Activated gamma-delta T cell (primary cell): ENCODE measurements at regions not wholly inside any gene's neighbourhood (a gene's known extent, or its start where the extent isn't known, plus 50 kb on each side); places are given as distances from the start of the nearest gene placed in this dataset.

Source experiments
- DNase-seq: peaks from one replicate; lab custom pipeline; 2025; lab: John Stamatoyannopoulos, UW

- no peak for DNase-seq
Measured at GRCh38 chr5:17761326-17761725, 127.1 kb downstream of the TAF11L14 start.

GRCh38 chr5:17763301-17763700 lies 129.0 kb downstream of the TAF11L14 start:
- DNase-seq, result no peak

GRCh38 chr5:17766031-17766430 lies 131.8 kb downstream of the TAF11L14 start:
- no peak for DNase-seq

- DNase-seq, result no peak
Measured at GRCh38 chr5:17769277-17769676, 135.0 kb downstream of the TAF11L14 start.

GRCh38 chr5:17772232-17772631 lies 138.0 kb downstream of the TAF11L14 start:
- DNase-seq, result no peak

GRCh38 chr5:17785774-17786173 lies 151.5 kb downstream of the TAF11L14 start:
- no peak for DNase-seq

- DNase-seq, result no peak
Measured at GRCh38 chr5:17788351-17788750, 154.1 kb downstream of the TAF11L14 start.

- no peak for DNase-seq
Measured at GRCh38 chr5:17794201-17794600, 159.9 kb downstream of the TAF11L14 start.

- no peak for DNase-seq
Measured at GRCh38 chr5:17794815-17795214, 160.6 kb downstream of the TAF11L14 start.

- DNase-seq, result no peak
Measured at GRCh38 chr5:17796142-17796541, 161.9 kb downstream of the TAF11L14 start.

- no peak for DNase-seq
Measured at GRCh38 chr5:17796757-17797396, 162.6 kb downstream of the TAF11L14 start.

- DNase-seq, result no peak
Measured at GRCh38 chr5:17799521-17799920, 165.3 kb downstream of the TAF11L14 start.

GRCh38 chr5:17801595-17801994 lies 167.3 kb downstream of the TAF11L14 start:
- DNase-seq, result no peak

- DNase-seq, result no peak
Measured at GRCh38 chr5:17802256-17802655, 168.0 kb downstream of the TAF11L14 start.

GRCh38 chr5:17803971-17804370 lies 169.7 kb downstream of the TAF11L14 start:
- no peak for DNase-seq

GRCh38 chr5:17805227-17805825 lies 171.1 kb downstream of the TAF11L14 start:
- no peak for DNase-seq

- no peak for DNase-seq
Measured at GRCh38 chr5:17806818-17807468, 172.7 kb downstream of the TAF11L14 start.

GRCh38 chr5:17808566-17808965 lies 174.3 kb downstream of the TAF11L14 start:
- DNase-seq, result no peak

GRCh38 chr5:17810734-17811133 lies 176.5 kb downstream of the TAF11L14 start:
- no peak for DNase-seq

- no peak for DNase-seq
Measured at GRCh38 chr5:17813214-17813613, 179.0 kb downstream of the TAF11L14 start.

- no peak for DNase-seq
Measured at GRCh38 chr5:17816505-17816904, 182.2 kb downstream of the TAF11L14 start.

- DNase-seq, result no peak
Measured at GRCh38 chr5:17816944-17817343, 182.7 kb downstream of the TAF11L14 start.

- DNase-seq, result no peak
Measured at GRCh38 chr5:17817990-17818389, 183.7 kb downstream of the TAF11L14 start.
